GM19395 (cell line): ENCODE measurements at regions not wholly inside any gene's neighbourhood (a gene's known extent, or its start where the extent isn't known, plus 50 kb on each side); places are given as distances from the start of the nearest gene placed in this dataset.
"Not testable (repeated sequence)": the region's sequence is repeated elsewhere in the genome, so short reads cannot be mapped to it uniquely, and the experiment has no call there.

Source experiments
- ATAC-seq: cut with Tn5 transposase; IDR thresholded peaks from one replicate; pipeline ENCODE4 v1.9.1; 2021; ENCODE audit warnings: mild to moderate bottlenecking, moderate library complexity; ENCODE audit not compliant: unreplicated experiment

DNA sequence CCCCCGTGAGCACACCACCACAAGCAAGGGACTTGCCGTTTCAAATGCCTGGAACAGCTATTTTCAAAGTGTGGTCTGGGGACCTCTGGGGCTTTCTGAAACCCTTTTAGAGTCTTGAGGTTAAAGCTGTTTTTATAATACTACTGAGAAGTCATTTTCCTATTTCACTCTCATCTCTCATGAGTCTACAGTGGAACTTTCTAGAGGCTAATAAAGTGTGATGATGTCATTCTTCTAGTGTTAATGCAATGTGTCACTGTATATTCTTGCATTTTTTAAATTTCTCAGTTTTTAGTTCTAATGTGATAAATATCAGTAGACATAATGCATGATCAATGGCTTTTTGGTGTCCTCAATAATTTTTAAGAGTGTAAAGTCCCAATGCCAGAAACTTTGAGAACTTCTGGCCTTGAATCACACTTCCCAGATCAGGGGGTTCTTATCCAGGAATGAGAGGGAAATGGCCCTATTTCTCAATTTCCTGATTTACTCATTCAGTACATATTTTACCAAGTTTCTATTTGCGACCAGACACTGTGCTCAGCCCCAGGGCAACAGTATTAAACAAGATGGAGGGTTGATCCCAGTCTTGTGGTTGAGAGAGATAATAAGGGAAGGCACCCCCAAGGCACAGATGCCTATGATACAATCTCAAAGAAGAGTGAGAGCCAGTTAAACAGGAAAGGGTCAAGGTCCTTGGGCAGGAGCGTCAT is 444.0 kb downstream of the HS3ST3B1 start:
- ATAC-seq = peak; percentile 53

- no peak for ATAC-seq
Measured at GRCh38 chr17:14741491-14741890, 440.6 kb downstream of the HS3ST3B1 start.

DNA sequence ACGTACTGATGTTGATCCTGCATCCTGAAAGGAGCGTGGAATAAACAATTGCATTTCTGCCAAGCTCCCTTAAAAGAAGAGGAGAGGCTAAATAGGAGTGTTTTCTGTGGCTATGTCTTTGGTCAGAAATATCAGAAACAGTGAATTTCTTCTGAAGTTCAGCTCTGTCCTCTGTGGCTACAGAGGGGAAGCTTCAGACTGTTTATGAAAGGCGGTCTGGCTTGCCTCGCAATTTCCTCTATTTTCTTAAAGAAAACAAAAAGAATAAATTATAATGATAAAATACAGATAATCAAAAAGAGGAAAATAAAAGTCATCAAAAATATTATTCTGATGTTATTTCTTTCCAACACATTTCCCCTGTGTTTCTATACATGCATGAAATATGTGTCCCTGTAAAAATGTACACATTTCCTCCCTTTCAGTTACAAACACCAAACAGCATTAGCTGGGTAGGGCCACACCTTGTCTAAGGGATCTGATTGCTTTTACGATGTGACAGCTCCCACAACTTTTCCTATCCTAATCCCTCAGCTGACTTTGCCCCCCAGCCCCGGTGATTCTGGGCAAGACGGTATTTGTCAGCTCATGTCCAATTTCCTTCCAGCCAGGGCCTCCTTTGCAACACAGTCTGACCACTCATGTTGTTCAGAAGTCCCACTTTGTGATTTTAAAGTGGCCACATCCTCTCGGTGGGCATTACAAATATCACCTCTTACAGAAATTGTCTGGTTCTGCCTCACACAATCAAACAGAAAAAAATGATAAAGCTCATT is 439.0 kb downstream of the HS3ST3B1 start:
- ATAC-seq = no peak

DNA sequence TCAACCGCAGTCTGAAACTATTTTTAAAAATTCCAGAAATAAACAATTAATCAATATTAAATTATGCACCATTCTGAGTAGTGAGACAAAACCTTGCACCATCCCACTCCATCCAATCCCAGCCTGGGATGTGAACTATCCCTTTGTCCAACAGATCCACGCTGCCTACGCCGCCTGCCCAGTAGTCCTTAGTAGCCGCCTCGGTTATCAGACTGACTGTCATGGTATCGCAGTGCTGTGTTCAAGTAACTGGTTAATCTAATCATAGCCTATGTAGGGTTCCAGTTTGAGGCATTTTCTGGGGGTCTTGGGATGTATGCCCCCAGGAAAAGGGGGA is 437.7 kb downstream of the HS3ST3B1 start:
- ATAC-seq = no peak

- ATAC-seq = peak; percentile 53
Measured at GRCh38 chr17:14737984-14738651, 437.2 kb downstream of the HS3ST3B1 start.

DNA sequence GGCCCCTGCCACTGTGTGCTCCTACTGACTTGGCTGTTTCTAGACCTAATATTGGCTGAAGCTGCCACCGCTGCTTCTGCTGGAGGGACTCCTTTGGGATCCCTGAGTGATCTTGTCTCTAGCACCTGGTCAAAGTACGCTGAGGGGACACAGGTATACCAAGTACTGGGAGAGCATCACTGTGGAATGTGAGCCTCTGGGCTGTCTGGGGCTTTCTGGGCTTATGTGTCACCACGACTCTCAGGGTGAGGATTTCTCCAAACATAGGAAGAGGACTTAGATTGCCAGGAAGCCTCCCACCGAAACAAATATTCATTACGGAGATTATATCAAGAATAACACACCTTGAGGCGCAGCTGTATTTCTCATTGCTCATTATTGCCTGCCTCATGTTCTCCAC is 435.8 kb downstream of the HS3ST3B1 start:
- ATAC-seq = no peak

DNA sequence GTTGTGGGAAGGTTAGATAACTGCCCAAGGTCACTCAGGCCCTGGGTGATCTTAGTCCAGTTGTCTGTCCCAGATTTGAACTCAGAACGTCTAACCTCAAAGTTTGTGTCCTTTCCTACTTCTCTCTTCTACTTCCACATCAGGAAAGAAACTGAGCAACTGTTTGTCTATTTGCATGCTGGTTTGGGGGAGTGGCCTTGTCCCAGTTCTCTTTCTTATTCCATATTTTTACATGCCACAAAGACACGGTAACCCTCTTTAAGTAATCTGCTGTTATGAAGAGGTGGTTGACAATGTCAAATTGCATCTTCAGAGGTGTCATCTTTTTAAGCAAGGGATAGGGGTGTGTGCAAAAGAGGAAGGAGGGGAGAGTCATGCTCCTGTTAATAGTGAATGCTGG is 432.5 kb downstream of the HS3ST3B1 start:
- ATAC-seq = no peak

DNA sequence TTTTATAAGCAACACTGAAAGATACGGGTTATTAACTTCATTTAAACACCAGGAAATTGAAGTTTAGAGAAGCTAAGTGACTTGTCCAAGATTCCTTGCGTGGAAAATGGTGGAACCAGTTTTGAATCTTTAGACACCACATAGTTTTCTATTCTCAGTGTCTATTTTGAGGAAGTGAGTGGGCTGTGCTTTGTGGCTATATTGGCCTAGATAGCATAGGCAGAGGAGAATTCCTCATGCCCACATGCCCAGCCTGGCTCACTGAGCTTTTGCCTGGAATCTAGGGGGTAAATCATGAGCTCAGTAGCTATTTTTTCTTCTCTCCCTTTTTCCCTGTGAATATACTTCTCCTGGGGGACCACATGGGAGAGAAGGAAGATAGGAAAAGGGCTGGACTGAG is 431.3 kb downstream of the HS3ST3B1 start:
- no peak for ATAC-seq

- ATAC-seq = no peak
Measured at GRCh38 chr17:14731591-14731990, 430.7 kb downstream of the HS3ST3B1 start.

GRCh38 chr17:14730821-14731220 is 429.9 kb downstream of the HS3ST3B1 start:
- no peak for ATAC-seq

GRCh38 chr17:14725729-14726128 is 424.8 kb downstream of the HS3ST3B1 start:
- ATAC-seq = no peak

DNA sequence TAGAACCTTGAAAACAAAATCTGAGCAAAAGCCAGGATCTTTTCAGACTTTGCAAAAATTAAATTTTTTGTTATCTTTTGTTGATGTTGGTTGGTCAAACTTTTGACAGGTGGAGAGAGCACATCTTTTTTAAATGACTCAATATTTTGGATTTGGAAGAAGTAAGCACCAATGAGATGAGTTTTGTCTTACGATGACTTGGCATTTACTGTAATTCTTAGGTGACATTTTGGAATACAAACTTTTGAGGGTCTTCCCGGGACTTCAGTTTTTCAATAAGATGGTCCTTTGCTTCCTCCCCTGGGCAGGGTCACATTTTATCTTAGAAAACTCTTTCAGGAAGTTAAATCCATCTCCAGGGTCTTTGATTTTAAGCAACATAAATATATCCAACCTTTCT is 423.9 kb downstream of the HS3ST3B1 start:
- no peak for ATAC-seq

GRCh38 chr17:14723349-14723748 is 422.5 kb downstream of the HS3ST3B1 start:
- ATAC-seq = not testable (repeated sequence)

DNA sequence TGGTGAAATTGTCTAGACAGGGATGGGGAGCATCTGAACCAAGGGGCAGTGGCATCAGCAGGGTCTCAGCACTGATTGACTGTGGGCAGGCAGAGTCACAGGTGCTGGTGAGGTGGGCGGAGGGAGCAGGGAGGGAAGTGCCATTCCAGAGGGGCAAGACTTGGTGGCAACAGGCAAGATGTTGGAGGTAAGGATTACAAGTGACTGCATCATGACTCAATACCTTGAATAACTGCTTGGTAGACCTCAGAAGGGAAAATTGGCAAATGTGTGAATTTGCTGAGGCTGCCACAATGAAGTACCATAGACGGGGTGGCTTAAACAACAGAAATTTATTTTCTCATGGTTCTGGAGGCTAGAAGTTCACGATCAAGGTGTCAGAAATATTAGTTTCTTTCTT is 419.1 kb downstream of the HS3ST3B1 start:
- no peak for ATAC-seq

GRCh38 chr17:14717859-14718258 is 417.0 kb downstream of the HS3ST3B1 start:
- no peak for ATAC-seq

- no peak for ATAC-seq
Measured at GRCh38 chr17:14715561-14715960, 414.7 kb downstream of the HS3ST3B1 start.

DNA sequence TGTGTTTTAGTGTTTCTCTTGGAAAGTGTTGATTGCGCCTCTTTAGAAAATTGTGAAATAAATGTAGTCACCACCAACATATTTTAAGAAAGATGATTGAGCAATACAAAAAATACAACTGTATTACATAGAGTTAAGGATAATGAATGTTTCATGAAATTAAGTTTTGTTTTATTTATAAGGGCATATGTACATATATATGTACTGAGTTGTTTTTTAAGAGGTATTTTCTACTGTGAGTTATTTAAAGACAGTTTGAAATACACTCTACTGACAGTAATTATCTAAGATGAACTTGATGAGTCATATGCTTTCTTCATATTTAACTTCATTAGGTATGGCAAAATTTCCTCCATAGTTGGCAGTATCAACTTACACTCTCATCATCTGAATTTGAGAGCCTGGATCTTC is 411.7 kb downstream of the HS3ST3B1 start:
- no peak for ATAC-seq

- ATAC-seq = no peak
Measured at GRCh38 chr17:14704121-14704520, 403.2 kb downstream of the HS3ST3B1 start.

DNA sequence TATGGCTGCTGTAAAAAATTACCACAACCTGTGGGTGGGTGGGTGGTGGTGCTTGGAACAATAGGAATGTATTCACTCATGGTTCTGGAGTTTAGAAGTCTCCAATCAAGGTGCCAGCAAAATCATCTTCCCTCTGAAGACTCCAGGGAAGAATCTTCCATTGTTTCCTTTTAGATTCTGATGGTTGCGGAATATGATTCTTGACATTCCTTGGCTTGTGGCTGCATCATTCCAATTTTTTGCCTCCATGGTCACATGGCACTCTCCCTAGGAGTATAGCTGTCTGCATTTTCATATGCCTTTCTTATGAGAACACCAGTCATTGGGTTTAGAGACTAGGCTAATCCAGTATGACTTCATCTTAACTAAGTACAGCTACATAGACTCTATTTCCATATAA is 401.0 kb downstream of the HS3ST3B1 start:
- ATAC-seq = no peak

DNA sequence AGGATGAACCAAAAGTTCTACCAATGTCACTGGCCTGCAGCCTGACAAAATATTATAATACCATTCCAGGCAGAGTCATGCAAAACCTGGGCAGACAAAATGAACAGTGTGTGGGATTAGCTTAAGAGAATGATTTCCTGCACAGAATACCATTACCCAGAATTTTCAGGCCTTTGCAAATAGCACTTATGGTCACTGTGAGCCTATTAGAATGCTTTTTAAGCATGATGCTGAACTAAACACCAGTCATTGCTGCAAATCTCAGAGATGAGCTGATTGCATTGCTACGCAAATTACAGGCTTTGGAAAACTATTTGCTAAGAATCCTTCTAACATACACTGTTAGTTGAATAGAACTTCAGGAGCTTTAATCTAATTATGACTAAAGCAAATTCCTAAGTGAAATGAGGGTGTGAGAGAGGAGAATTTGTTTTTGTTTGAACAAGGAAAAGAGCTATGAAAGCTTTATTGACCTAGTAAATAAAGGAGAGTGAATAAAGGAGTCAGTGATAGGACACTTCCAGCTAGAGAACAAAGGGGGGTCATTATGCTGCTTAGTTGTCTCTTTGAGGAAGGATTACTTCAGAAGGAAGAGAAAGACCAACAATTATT is 398.8 kb downstream of the HS3ST3B1 start:
- ATAC-seq = no peak

- no peak for ATAC-seq
Measured at GRCh38 chr17:14693382-14693781, 392.5 kb downstream of the HS3ST3B1 start.

DNA sequence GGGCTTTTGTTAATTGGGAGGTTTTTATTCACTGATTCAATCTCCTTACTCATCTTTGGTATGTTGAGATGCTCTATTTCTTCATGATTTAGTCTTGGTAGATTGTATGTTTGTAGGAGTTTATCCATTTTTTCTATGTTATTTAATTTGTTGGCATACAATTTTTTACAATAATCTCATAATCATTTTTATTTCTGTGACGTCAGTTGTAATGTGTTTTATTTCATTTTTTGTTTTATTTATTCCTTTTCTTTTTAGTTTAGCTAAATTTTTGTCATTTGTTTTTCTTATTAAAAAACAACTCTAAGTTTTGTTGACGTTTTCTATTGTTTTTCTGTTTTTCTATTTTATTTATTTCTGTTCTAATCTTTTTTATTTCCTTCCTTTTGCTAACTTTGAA is 389.8 kb downstream of the HS3ST3B1 start:
- no peak for ATAC-seq
